ENCODE measurements at regions not wholly inside any gene's neighbourhood (a gene's known extent, or its start where the extent isn't known, plus 50 kb on each side); places are given as distances from the start of the nearest gene placed in this dataset.

DNA sequence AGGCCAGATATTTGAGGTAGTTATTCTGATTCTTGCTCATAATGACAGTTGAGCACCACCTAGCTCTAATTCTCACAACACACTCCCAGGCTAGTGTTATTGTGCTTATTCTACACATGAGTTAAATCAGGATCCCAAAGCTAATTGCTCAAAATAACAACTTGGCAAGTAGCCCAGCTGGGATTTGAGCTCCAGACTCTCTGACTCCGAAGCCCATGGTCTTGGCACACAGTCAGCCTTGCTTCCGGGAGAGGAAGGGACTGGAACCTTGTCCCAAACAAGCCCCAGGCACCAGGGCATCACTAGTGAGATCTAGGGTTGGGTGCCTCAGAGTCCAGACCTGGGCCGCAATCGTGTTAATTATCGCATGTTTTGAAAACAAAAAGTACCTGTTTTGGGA is 101.4 kb downstream of the GPAM start (continued):
- TF ChIP-seq, protein P1, sequence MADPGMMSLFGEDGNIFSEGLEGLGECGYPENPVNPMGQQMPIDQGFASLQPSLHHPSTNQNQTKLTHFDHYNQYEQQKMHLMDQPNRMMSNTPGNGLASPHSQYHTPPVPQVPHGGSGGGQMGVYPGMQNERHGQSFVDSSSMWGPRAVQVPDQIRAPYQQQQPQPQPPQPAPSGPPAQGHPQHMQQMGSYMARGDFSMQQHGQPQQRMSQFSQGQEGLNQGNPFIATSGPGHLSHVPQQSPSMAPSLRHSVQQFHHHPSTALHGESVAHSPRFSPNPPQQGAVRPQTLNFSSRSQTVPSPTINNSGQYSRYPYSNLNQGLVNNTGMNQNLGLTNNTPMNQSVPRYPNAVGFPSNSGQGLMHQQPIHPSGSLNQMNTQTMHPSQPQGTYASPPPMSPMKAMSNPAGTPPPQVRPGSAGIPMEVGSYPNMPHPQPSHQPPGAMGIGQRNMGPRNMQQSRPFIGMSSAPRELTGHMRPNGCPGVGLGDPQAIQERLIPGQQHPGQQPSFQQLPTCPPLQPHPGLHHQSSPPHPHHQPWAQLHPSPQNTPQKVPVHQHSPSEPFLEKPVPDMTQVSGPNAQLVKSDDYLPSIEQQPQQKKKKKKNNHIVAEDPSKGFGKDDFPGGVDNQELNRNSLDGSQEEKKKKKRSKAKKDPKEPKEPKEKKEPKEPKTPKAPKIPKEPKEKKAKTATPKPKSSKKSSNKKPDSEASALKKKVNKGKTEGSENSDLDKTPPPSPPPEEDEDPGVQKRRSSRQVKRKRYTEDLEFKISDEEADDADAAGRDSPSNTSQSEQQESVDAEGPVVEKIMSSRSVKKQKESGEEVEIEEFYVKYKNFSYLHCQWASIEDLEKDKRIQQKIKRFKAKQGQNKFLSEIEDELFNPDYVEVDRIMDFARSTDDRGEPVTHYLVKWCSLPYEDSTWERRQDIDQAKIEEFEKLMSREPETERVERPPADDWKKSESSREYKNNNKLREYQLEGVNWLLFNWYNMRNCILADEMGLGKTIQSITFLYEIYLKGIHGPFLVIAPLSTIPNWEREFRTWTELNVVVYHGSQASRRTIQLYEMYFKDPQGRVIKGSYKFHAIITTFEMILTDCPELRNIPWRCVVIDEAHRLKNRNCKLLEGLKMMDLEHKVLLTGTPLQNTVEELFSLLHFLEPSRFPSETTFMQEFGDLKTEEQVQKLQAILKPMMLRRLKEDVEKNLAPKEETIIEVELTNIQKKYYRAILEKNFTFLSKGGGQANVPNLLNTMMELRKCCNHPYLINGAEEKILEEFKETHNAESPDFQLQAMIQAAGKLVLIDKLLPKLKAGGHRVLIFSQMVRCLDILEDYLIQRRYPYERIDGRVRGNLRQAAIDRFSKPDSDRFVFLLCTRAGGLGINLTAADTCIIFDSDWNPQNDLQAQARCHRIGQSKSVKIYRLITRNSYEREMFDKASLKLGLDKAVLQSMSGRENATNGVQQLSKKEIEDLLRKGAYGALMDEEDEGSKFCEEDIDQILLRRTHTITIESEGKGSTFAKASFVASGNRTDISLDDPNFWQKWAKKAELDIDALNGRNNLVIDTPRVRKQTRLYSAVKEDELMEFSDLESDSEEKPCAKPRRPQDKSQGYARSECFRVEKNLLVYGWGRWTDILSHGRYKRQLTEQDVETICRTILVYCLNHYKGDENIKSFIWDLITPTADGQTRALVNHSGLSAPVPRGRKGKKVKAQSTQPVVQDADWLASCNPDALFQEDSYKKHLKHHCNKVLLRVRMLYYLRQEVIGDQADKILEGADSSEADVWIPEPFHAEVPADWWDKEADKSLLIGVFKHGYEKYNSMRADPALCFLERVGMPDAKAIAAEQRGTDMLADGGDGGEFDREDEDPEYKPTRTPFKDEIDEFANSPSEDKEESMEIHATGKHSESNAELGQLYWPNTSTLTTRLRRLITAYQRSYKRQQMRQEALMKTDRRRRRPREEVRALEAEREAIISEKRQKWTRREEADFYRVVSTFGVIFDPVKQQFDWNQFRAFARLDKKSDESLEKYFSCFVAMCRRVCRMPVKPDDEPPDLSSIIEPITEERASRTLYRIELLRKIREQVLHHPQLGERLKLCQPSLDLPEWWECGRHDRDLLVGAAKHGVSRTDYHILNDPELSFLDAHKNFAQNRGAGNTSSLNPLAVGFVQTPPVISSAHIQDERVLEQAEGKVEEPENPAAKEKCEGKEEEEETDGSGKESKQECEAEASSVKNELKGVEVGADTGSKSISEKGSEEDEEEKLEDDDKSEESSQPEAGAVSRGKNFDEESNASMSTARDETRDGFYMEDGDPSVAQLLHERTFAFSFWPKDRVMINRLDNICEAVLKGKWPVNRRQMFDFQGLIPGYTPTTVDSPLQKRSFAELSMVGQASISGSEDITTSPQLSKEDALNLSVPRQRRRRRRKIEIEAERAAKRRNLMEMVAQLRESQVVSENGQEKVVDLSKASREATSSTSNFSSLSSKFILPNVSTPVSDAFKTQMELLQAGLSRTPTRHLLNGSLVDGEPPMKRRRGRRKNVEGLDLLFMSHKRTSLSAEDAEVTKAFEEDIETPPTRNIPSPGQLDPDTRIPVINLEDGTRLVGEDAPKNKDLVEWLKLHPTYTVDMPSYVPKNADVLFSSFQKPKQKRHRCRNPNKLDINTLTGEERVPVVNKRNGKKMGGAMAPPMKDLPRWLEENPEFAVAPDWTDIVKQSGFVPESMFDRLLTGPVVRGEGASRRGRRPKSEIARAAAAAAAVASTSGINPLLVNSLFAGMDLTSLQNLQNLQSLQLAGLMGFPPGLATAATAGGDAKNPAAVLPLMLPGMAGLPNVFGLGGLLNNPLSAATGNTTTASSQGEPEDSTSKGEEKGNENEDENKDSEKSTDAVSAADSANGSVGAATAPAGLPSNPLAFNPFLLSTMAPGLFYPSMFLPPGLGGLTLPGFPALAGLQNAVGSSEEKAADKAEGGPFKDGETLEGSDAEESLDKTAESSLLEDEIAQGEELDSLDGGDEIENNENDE (IDR thresholded peaks at IDR 0.05; ENCODE audit: insufficient replicate concordance, low read length), result no peak
- TF ChIP-seq FOSL1 (IDR thresholded peaks at IDR 0.05; ENCODE audit: insufficient read depth, low read depth, low read length), result no peak
- no peak for TF ChIP-seq CEBPB (IDR thresholded peaks at IDR 0.05; ENCODE audit: low read depth, low read length)
- TF ChIP-seq TAF1 (IDR thresholded peaks at IDR 0.05; ENCODE audit: low read depth, low read length), result no peak
- no peak for TF ChIP-seq CREB1 (IDR thresholded peaks at IDR 0.05)
- no peak for TF ChIP-seq PHF8 (conservative IDR thresholded peaks at IDR 0.05; ENCODE audit: low read depth, low read length)
- TF ChIP-seq SP1 (IDR thresholded peaks at IDR 0.05; ENCODE audit: low read depth, low read length), result no peak
- no peak for TF ChIP-seq KDM5A (IDR thresholded peaks at IDR 0.05; ENCODE audit: low read length)
- TF ChIP-seq SUZ12 (IDR thresholded peaks at IDR 0.05; ENCODE audit: low read length), result no peak
- TF ChIP-seq NRF1 (IDR thresholded peaks at IDR 0.05; ENCODE audit: low read depth, low read length), result no peak
- TF ChIP-seq SP2 (IDR thresholded peaks at IDR 0.05; ENCODE audit: low read length), result no peak

All from H1 (cell line).